ENCODE measurements at regions not wholly inside any gene's neighbourhood (a gene's known extent, or its start where the extent isn't known, plus 50 kb on each side); places are given as distances from the start of the nearest gene placed in this dataset.

GRCh38 chr1:218804014-218804785 is 369.5 kb upstream of the LYPLAL1 start (continued):
- TF ChIP-seq BHLHE40 (IDR thresholded peaks at IDR 0.05; ENCODE audit: borderline replicate concordance in 1 of 2, low read depth in 2 of 2, low read length in 1 of 2) (no peak), PML (IDR thresholded peaks at IDR 0.05; ENCODE audit: low read length) (no peak)

- Histone ChIP-seq H3K36me3 (ENCODE audit: control insufficient read depth in 2 of 2, insufficient read depth in 2 of 2, low read length in 1 of 2) (no peaks in the 10 kb centered on the region), H2AFZ (ENCODE audit: control insufficient read depth, low read depth, low read length) (no peak overlapping the region), H3K4me1 (ENCODE audit: control insufficient read depth, insufficient read depth, low read length) (no peaks in the 10 kb centered on the region), H3K4me3 (no peak overlapping the region), H3K79me2 (ENCODE audit: control insufficient read depth, insufficient read depth, low read length) (no peaks in the 10 kb centered on the region), H3K9ac (ENCODE audit: control insufficient read depth, insufficient read depth, low read length) (no peak overlapping the region), H4K20me1 (ENCODE audit: control insufficient read depth, insufficient read depth) (no peaks in the 10 kb centered on the region), H3K9me3 (replicated peaks; ENCODE audit: control insufficient read depth, insufficient read depth, low read length) (no peaks in the 10 kb centered on the region), H3K27me3 (replicated peaks in 1 of 2; ENCODE audit: control insufficient read depth in 2 of 2, insufficient read depth in 2 of 2, low read length in 1 of 2) (no peaks in the 10 kb centered on the region), H3K4me2 (ENCODE audit: control insufficient read depth, insufficient read depth) (no peak overlapping the region), H3K27ac (ENCODE audit: control insufficient read depth, insufficient read depth) (no peak overlapping the region)
- ChIA-PET RAD21 (ENCODE audit: unreplicated experiment) (no interaction called here), SMC1A (ENCODE audit: uncharacterized antibody, unreplicated experiment) (no interaction called here), POLR2A (no interaction called here), CTCF (no interaction called here)
- no peak for FAIRE-seq
- WGBS (ENCODE audit: insufficient coverage, insufficient replicate concordance, low lambda C conversion rate, missing lambda C conversion rate), result 28% methylated on average over 3 of the region's 3 CpGs
- in situ Hi-C loops (cut with MboI) (no loop called here), intact Hi-C loops (cut with micrococcal nuclease; ENCODE audit: unreplicated experiment) (no loop called here)
- no peak for ATAC-seq
- no TSS peak for BruUV-seq (replicated peaks)
- no peak for DNase-seq (ENCODE audit: low read depth, low spot score)
- TF ChIP-seq FOXM1 (IDR thresholded peaks at IDR 0.05; ENCODE audit: low read depth, low read length) (no peak), RFX5 (IDR thresholded peaks at IDR 0.05; ENCODE audit: low read depth, low read length) (no peak), GABPA (IDR thresholded peaks at IDR 0.05; ENCODE audit: low read depth) (no peak), SREBF1 (IDR thresholded peaks at IDR 0.05; ENCODE audit: low read length) (no peak), EED (IDR thresholded peaks at IDR 0.05; ENCODE audit: low read depth) (no peak), CBX5 (IDR thresholded peaks at IDR 0.05; ENCODE audit: low read depth) (no peak), MEF2B (IDR thresholded peaks at IDR 0.05; ENCODE audit: partially characterized antibody, poor library complexity, severe bottlenecking) (no peak), PAX8 (IDR thresholded peaks at IDR 0.05) (no peak), SUZ12 (IDR thresholded peaks at IDR 0.05; ENCODE audit: unreplicated experiment) (no peak), CEBPB (IDR thresholded peaks at IDR 0.05; ENCODE audit: borderline replicate concordance in 1 of 2, low read depth in 2 of 2, low read length in 2 of 2) (no peak), NBN (IDR thresholded peaks at IDR 0.05) (no peak), ASH2L (IDR thresholded peaks at IDR 0.05; ENCODE audit: borderline replicate concordance, low read depth) (no peak), LARP7 (IDR thresholded peaks at IDR 0.05) (no peak), MAX (IDR thresholded peaks at IDR 0.05; ENCODE audit: low read depth, low read length) (no peak), BACH1 (IDR thresholded peaks at IDR 0.05; ENCODE audit: borderline replicate concordance) (no peak)
- TF ChIP-seq, protein P1, sequence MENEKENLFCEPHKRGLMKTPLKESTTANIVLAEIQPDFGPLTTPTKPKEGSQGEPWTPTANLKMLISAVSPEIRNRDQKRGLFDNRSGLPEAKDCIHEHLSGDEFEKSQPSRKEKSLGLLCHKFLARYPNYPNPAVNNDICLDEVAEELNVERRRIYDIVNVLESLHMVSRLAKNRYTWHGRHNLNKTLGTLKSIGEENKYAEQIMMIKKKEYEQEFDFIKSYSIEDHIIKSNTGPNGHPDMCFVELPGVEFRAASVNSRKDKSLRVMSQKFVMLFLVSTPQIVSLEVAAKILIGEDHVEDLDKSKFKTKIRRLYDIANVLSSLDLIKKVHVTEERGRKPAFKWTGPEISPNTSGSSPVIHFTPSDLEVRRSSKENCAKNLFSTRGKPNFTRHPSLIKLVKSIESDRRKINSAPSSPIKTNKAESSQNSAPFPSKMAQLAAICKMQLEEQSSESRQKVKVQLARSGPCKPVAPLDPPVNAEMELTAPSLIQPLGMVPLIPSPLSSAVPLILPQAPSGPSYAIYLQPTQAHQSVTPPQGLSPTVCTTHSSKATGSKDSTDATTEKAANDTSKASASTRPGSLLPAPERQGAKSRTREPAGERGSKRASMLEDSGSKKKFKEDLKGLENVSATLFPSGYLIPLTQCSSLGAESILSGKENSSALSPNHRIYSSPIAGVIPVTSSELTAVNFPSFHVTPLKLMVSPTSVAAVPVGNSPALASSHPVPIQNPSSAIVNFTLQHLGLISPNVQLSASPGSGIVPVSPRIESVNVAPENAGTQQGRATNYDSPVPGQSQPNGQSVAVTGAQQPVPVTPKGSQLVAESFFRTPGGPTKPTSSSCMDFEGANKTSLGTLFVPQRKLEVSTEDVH (IDR thresholded peaks at IDR 0.05; ENCODE audit: low read depth, partially characterized antibody), result no peak
- TF ChIP-seq, protein P2, sequence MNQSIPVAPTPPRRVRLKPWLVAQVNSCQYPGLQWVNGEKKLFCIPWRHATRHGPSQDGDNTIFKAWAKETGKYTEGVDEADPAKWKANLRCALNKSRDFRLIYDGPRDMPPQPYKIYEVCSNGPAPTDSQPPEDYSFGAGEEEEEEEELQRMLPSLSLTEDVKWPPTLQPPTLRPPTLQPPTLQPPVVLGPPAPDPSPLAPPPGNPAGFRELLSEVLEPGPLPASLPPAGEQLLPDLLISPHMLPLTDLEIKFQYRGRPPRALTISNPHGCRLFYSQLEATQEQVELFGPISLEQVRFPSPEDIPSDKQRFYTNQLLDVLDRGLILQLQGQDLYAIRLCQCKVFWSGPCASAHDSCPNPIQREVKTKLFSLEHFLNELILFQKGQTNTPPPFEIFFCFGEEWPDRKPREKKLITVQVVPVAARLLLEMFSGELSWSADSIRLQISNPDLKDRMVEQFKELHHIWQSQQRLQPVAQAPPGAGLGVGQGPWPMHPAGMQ (IDR thresholded peaks at IDR 0.05; ENCODE audit: borderline replicate concordance), result no peak
Measured at GRCh38 chr1:218809061-218809460, 364.6 kb upstream of the LYPLAL1 start.

Data from GM12878 (cell line).